HEK293T (cell line): ENCODE measurements at regions not wholly inside any gene's neighbourhood (a gene's known extent, or its start where the extent isn't known, plus 50 kb on each side); places are given as distances from the start of the nearest gene placed in this dataset.

Experiments used
- BHLHE40 ChIP-seq: fragments of 450-650 bp; IDR thresholded peaks from 2 replicates; pipeline ENCODE4 v1.6.1; 2016; ENCODE audit warnings: mild to moderate bottlenecking, moderate library complexity, borderline replicate concordance
- CTBP1 ChIP-seq: fragments of 450-650 bp; IDR thresholded peaks from 2 replicates; pipeline ENCODE4 v1.6.1; 2016; ENCODE audit warnings: borderline replicate concordance
- FOXA1 ChIP-seq: fragments of 450-650 bp; IDR thresholded peaks from 2 replicates; pipeline ENCODE4 v1.6.1; 2016; ENCODE audit warnings: mild to moderate bottlenecking
- FOXM1 ChIP-seq: fragments of 450-650 bp; IDR thresholded peaks from 2 replicates; pipeline ENCODE4 v1.6.1; 2017; ENCODE audit warnings: mild to moderate bottlenecking, borderline replicate concordance
- NFRKB ChIP-seq: fragments of 450-650 bp; IDR thresholded peaks from 2 replicates; pipeline ENCODE4 v1.6.1; 2016; ENCODE audit warnings: mild to moderate bottlenecking, moderate library complexity
- SUZ12 ChIP-seq: fragments of 450-650 bp; IDR thresholded peaks from 2 replicates; pipeline ENCODE4 v1.6.1; 2016; ENCODE audit warnings: mild to moderate bottlenecking
- TARDBP ChIP-seq: fragments of 450-650 bp; IDR thresholded peaks from 2 replicates; pipeline ENCODE4 v1.6.1; 2016

DNA sequence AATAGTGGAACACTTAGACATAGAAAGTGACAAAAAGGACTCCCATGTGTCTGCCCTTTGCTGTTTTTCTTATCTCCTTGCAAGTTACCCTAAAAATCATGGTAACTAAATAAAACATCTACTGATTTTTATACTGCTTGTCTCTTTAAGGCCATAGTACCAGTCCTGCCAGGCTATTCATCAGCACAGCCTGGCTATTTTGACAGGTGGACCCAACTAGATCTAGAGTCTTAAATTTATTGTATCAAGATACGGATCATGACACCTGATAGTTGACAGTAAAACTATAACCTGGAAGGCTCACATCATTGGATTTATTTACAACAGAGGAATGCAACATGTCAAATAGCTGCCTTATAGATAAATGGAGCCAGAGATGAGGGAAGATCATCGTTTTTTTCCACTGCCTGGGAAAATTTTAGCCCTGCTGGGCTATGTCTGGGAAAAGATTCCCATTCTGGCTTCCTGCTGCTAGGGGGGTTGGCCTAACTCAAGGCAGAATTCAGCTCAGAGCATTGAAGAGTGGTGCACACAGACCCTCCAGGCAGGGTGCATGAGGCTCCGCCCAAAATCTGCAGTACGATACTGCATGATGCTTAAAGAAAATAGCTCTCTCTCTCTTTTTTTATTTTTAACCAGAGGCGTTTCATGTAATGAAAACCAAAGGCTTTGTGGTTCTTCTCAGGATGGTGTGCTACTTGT, 292.0 kb upstream of the FZD8 start:
- TF ChIP-seq CTBP1 (no peak), TARDBP (no peak), NFRKB (no peak), FOXA1 (no peak), BHLHE40 (no peak), SUZ12 (no peak), FOXM1 (no peak)
